ENCODE measurements at regions not wholly inside any gene's neighbourhood (a gene's known extent, or its start where the extent isn't known, plus 50 kb on each side); places are given as distances from the start of the nearest gene placed in this dataset.

GRCh38 chr6:126535138-126535537 lies 195.2 kb downstream of the CENPW start:
- TF ChIP-seq CTCF (conservative IDR thresholded peaks at IDR 0.05; ENCODE audit: low read depth in 2 of 2) (no peak), POLR2AphosphoS5 (IDR thresholded peaks at IDR 0.05; ENCODE audit: low read depth) (no peak), EZH2phosphoT487 (IDR thresholded peaks at IDR 0.05; ENCODE audit: unreplicated experiment) (no peak), JUNB (IDR thresholded peaks at IDR 0.05; ENCODE audit: unreplicated experiment) (no peak), EZH2 (IDR thresholded peaks at IDR 0.05; ENCODE audit: low read depth, unreplicated experiment) (no peak)
